CD4-positive, alpha-beta T cell treated with Interferon gamma for 1 hour (primary cell): ENCODE measurements at regions not wholly inside any gene's neighbourhood (a gene's known extent, or its start where the extent isn't known, plus 50 kb on each side); places are given as distances from the start of the nearest gene placed in this dataset.
"Not testable (repeated sequence)": the region's sequence is repeated elsewhere in the genome, so short reads cannot be mapped to it uniquely, and the experiment has no call there.

Experiments
- DNase-seq: peaks from one replicate; pipeline ENCODE4 v3.0.0-alpha.2; 2020

DNA sequence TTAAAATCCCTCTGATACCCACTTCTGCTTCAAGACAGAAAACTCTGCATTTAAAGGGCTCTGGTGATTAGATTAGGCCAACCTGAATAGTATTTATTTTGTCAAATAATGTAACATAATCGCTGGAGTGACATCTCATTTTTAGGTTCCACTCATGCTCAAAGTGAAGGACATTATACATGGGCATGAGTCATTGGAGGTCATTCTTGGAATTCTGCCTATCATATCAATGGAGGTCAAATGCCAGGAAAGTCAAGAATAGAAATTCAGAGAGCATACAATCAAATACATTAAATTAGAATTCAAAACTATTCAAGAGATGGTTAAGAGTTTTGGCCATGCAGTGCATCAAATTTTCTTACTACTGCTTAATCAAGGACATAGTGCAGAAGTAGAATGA, 50.8 kb upstream of the PRSS1 start:
- DNase-seq: no peak

DNA sequence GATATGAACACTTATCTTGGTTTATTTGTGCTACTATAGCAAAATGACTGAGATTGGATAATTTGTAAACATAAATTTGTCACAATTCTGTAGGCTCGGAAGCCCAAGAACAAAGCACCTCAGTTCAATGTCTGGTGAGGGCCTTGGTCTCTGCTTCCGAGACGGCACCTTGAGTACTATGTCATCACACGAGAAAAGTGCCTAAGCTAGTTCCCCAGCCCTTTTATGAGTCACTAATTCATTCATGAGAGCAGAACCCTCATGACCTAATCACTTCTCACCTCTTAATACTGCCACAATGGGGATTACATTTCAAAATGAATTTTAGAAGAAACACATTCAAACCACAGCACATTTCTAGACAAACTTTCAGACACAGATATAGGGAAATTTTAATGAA, 52.0 kb upstream of the PRSS1 start:
- no peak for DNase-seq

DNA sequence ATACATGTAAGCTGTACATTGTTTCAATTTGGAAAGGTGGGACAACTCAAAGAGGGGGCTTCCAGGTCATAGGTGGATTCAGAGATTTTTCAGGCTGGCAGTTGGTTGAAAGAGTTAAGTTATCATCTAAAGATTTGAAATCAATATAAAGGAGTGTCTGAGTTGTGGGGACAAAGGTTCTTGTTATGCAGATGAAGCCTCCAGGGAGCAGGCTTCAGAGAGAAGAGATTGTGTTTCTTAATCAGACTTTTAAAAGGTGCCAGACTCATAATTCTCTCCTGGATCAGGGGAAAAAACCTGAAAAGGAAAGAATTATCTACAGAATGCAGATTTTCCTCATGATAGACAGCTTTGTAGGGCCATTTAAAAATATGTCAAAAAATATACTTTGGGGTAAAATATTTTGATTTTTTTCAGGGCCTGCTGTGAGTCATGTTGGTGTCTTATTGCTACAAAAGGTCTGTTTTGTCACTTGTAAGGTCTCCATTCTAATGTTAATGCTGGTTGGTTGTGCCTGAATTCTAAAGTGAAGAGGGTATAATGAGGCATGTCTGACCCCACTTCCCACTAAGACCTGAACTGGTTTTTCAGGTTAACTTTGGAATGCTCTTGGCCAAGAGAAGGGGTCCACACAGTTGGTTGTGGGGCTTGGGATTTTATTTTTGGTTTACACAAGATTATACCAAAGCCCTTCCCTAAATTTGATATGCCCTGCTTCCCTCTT, 52.7 kb upstream of the PRSS1 start:
- no peak for DNase-seq

DNA sequence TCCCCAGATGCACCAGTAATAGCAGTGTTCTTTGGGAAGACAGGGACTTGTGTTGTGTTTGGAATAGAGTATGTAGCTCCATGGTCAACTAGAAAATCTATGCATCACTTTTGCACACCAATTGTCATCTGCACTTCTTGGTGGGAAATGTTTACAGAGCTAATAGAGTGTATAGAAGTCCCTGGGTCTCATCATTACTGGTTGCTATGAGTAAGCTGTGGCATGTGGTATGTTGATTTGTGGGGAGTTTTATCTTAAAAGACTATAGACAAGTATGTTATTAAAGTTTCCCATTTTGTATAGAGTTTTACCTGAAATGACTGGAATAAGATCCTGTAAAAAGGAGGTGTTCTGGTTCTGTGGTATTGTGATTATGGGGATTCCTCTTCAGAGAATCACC, 55.4 kb upstream of the PRSS1 start:
- no peak for DNase-seq

DNA sequence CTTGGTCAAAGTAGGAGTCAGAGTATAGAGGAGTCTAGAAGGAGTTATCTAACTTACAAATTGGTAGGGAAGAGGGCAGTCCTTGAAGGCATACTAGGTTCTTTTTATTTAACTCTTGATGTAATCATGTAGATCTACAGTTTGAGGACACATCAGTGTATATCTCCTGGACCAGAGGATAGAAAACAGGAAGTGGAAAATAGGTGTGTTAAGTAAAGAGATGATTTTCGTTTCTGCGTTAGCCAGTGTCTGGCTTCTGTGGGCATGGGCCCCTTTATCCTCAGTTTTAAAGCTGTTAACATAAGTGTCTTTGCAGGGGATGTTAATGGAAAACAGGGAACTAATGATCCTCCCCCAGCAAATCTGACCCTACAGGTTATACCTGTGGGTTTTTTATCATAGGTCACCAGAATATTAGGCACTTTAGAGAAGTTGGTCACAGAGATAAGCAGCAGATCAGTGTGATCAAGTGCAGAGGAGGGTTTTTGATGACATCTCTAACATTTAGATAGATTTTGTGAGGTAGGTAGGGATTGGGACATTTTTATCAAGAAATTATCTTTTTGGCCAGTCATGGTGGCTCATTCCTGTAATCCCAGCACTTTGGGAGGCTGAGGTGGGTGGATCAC, 58.6 kb upstream of the PRSS1 start:
- no peak for DNase-seq

DNA sequence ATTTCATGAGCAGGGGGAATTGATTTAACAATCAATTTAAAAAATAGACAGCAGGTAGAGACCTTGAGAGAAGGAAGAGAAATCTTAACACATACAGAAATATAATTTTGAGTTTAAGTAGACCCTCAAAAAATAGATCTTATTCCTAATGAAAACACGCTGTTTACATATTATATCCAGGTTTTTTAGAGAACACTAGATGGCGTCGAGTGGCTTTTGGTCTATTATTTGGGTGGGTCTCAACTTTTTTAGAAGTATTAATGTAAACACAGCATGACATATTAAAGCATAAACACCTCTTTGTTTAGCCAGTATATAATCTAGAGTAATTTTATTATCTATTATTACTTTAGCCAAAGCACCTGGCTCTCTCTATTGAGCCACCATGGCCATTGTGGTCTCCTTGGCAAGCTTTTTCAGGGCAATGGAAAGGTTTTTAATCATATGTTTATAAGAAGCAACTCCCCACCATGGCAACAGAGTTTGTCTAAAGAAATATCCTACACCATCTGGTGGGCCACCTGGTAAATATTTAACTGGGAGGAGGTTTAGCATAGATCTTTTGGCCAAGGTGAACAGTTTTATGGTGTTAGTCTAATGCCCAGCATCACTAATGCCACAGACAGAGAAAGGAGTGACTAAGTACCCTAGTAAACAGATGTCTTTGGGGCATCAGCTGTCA, 59.7 kb upstream of the PRSS1 start:
- no peak for DNase-seq

DNA sequence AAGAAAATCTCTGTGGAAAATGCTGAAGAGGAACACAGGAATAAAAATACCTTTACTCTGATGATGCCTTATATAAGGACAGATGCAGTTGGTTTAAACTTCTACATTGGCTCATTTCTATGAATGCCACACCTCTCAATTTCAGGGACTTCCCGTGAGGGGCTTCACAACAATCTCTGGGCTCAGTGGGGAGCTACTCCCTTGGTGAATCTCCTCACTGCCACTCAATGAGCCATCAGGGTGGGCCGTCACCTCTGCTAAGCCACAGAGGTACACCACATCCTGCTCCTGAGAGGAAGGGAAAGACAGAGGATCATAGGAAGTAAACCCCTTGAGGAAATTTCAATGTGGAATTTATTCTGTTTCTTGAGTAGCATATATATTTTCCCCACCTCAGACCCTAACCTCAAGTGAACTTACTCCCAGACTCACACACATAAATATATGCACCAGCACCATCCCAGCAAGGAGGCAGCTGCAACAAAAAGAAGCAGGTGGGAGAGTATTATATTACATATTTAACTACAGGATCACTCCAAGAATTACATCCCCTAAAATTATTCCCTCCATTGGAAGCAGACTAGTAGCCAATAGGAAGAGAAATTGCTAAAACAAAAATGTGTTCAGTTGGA, 63.3 kb upstream of the PRSS1 start:
- DNase-seq: no peak

DNA sequence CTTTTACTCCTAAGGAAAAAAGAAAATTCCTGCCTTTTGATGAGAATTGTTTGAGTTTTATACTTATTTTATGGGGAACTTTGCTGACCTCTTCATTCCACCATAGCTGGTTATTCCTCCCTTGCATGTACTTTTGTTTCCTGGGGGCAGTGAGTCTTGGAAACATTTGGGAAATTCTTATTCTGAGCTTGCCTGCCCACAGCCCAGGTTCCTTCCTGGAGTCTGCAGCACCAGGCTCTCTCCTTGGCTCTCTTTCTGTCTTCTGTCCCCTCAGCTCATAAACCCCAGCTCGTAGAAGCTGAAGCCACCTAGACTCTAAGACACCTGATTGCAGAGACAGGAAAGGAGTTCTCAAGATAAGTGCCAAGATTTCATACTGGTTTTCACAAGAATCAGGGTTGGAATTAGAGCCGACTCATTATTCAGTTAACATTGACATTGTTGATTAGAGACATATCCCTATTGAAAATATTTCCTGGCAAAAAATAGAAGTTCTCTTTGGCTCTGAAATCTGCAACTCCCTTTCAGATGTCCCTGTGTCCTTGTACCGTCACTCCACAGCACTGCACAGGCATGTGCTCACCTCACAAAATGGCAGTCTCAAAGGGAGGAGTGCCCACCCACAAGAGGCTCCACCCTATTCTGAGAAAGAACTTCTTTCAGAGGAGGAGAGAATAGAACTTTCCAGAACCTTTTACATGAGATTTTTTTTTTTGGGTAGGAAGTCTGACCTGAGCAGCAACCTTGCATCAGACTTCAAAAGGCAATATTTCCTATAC, 67.8 kb upstream of the PRSS1 start:
- DNase-seq: no peak

DNA sequence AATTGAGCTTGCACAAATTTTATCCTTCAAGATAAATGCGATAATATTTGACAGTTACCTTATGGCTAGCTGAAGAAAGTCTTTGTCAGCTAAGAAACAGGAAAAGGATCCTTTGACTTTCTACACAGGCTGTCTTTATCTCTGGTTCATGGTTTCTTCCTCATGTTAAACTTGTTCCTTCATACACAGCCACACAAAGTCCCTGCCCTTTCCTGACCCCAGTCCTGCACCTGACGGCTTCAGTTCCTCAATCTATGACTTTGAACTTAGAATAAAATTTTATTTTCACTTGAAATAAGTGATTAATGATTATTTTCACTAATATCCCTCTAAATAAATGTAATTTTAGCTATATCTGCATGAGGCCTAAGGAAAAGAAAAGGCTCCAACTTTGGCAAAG, 77.8 kb upstream of the PRSS1 start:
- no peak for DNase-seq

DNA sequence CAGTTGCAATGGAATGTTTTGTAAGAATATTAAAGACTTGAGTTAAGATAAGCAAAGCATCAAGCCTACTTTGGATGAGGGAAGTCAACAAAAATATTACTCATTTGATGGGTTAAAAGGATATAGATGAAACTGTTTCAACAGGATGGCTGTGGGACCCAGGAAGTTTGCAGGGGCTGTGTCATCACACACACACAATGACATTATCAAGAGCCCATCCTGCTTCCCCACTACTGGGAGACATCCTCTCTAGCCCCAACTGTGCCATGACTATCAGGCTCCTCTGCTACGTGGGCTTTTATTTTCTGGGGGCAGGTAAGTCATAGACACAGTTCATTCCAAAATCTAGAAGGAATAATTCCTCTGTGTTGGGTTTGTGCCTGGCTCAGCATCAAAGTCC, 78.8 kb upstream of the PRSS1 start:
- no peak for DNase-seq

DNA sequence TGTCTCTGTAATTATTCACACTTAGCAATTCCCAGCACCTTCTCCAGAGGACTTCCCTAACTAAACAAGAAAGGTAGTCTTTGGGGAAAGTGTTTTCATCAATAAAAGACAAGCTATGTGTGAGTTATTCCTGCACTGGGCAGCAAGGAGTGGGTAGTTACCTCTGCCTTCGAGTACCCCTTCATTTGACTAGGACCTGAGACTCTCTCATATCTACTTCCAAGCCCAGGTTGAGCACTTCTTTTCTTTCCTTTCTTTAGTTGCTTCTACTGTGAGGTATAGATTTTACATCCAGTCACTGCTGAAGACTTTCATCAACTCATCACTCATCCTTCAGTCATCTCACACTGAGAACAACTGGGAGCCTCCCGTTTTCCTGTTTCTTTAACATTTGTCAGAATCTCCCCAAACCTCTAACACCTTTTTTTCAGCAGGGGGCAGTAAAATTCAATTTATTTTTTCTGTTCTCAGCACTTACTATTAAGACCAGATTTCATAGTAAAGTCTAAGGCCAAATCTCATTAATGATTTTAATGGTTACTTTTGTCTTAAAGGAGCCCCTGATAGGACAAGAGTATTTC, 80.1 kb upstream of the PRSS1 start:
- no peak for DNase-seq

DNA sequence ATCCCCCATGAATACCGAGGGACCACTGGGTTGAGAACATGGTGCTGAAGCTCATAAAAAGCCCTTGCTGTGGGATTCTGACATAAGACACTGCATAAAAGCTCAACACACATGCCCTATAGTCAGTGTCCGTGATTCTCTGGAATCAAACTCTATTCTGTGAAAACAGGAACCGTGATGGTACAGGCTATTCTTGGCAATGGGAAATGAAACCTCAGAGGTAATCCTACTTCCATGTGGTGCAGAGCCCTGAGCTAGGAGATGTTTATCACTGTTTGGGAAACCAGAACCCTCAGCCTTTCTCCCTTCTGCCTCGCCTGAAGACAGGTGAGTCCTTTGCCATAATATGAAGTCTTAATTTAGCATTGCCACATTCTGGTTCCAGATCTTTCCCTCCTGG, 80.8 kb upstream of the PRSS1 start:
- no peak for DNase-seq

DNA sequence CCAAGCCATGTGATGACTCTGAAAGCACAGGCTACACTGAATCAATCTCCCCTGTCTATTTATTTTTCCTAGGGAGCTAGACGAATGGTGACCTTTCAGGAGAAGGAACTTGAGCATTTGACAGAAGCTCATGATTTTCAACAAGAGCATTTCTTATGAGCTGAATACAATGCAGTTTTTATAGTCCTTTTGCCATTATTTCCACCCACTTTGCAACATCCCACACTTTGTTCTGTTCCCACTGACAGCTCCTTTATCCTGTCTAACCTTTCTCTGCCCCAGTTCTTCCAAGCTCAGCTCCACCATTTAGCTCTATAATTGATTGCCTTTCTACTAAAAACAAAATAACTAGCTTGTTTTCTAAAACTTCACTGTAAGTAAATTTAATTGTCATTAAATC, 91.9 kb upstream of the PRSS1 start:
- no peak for DNase-seq

DNA sequence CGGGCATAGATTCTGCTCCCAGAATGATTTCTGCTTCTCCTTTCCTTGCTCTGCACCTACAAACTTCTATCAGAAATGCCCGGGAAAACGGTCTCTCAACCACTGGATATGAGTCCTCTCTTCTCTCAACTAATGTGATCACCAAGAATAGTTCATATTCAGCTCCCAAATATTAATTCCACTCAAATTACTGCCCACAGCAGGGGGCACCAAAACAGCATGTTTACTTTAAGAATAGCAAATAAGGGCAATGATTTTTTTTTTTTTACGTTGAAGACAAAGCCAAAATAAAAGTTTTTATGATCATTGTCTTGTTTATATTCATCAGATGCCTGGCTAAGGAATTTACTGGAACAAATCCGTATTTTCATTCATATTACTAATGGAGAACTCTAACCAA, 94.9 kb upstream of the PRSS1 start:
- DNase-seq: no peak

DNA sequence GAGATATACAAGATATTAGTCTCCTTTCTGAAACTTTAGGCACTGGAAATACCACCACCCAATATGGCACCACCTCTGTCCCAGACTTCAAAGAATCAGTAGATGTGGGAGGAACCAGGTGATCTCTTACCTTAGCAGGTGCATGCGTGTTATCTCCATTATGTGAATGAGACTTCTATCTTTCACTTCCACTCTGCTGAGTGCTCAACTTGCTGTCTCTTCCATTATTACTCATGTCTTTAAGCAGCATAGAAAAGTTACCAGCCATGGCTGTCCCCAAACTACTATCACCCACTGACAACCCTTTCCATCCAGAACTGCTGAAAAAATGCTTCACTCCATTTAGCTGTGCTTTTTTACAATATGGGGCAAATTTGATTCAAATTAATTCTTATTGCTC, 101.5 kb upstream of the PRSS1 start:
- no peak for DNase-seq

DNA sequence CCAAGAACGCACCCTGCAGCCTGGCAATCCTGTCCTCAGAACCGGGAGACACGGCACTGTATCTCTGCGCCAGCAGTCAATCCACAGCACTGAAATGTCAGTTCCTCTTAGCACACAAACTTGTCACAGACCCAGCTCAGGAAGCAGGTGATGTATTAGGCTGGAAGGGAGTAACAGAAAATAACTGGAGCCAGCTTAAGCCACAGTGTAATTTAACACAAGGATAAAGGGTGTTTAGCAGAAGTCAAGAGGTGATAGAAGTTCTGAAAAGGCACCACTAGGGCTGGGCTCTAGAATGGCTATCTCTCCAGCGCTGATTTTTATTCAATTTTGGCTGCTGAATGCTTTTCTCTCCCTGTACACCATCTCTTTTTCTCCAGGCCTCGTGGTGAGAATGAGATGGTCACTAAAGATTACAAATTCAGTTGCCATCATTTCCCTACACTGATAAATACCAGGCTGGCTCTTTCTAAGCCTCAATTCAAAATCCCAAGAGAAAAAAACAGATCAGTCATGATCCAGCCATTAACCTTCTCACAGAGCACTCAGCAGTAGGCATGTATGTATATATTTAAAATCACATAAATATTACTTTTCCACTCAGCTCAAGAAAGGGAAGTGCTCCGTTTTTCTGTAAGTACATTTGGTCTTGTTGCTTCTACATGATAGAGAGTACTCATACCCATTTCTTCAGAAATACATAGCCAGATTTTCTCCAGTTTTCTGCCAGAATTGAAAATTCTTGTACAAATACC, 102.7 kb upstream of the PRSS1 start:
- DNase-seq: no peak

DNA sequence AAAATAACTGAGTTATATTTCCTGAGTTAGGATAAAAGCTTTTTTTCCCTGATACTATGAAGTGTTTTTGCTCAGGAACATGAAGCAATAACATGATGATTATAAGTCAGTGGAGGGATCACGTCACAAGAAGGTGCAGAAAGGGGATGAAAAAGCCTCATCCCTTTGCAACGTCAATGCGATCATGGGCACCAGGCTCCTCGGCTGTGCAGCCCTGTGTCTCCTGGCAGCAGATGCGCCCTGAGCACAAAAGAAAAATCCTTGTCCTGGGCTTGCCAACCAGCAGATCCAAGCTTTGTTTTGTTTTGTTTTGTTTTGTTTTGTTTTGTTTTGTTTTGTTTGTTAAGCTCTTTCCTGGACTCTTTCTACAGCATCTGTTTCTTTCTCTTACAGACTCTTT, 103.5 kb upstream of the PRSS1 start:
- peak; percentile 11 for DNase-seq

DNA sequence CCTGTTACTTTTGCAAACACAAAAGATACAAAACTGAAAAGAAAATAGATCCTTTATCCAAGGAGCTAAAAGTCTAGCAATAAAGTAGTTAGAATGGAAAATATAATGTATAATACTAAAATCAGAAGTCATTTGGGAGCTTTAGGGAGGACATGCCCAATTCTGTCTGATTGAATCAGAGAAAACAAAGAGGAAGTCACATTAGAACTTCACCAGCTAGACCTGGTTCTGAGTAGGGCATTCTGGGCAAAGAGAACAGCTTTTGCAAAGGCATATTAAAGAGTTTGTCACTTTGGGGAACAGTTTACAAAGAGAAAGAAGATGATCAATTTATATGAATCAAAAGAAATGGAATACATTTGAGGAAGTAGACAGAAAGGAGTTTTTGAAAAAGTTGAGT, 107.0 kb upstream of the PRSS1 start:
- no peak for DNase-seq

DNA sequence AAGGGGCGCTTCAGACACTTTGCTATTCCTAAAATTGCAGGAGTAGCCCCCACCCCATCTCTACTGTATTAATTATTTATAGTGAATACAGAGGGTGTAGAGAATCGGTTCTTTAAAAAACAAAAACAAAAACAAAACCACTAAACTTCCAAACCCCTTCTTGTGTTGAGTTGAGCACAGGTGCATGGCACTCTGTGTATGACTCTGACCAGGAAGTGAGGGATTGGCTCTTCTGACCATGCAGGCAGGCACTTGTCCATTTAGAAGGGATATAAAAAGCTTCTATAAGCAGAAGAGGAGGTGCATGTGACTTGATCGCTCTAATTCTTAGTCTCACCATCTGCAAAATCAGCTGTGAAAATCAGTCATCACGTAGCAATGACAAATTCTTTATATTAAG, 108.0 kb upstream of the PRSS1 start:
- not testable (repeated sequence) for DNase-seq

DNA sequence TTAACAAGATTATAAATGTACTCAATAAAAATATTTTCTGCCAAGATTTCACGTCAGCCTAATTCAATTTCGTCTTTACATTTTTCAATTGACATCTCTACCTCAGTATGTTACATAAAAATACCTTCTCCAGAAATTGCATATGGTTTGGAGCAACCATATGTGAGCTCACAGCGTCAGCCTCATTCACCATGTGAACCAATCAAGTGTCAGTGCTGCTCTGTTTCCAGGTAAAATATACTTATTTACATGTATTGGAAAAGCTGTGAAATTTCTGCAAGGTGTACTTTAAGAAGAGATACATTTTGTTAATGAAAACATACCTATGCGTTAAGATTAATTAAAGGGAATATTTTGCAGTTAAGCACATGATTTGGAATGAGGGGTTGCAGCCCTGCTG, 110.7 kb upstream of the PRSS1 start:
- DNase-seq: no peak

DNA sequence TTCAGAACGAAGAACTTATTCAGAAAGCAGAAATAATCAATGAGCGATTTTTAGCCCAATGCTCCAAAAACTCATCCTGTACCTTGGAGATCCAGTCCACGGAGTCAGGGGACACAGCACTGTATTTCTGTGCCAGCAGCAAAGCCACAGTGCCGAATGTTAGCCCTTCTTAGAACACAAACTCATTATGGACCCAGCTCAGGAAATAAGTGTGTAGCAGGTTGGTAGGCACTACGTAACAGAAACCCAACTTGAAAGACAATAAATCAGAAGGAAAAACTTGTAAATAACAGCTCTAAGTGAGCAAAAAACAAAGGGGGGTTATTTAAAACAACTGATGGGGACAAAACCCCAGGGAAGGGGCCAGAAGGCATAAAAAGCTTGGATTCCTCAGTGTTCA, 112.0 kb upstream of the PRSS1 start:
- no peak for DNase-seq

DNA sequence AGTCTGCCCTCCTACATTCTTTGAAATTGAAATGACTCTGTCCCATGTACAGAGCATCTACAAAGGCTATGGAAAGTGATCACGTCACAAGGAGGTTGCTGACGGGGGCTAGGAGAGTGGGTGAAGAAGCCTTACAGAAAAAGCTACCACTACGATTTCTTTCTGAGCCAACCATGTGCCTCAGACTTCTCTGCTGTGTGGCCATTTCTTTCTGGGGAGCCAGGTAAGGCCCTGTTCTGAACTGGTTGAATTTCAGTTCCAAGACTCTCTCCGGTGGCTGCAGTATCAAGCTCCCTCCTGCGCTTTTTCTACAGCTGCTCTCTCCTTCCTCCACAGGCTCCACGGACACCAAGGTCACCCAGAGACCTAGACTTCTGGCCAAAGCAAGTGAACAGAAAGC, 112.5 kb upstream of the PRSS1 start:
- DNase-seq: peak; percentile 54
